ENCODE measurements at regions not wholly inside any gene's neighbourhood (a gene's known extent, or its start where the extent isn't known, plus 50 kb on each side); places are given as distances from the start of the nearest gene placed in this dataset.

DNA sequence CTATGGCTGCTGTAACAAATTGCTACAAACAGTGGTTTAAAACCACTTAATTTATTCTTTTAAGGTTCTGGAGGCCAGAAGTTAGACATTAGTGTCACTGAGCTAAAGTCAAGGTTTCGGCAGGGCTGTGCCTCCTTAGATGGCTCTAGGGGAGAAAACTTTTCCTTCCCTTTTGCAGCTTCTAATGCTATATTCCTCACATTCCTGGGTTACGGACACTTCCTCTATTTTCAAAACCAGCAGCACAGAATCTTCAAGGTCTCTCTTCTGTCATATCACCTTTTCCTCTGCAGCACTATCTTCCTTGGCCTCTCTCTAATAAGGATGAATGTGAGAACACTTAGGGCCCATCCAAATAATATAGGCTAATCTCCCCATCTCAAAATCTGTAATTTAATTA is 87.0 kb downstream of the C11orf87 start:
- TF ChIP-seq, protein P1, sequence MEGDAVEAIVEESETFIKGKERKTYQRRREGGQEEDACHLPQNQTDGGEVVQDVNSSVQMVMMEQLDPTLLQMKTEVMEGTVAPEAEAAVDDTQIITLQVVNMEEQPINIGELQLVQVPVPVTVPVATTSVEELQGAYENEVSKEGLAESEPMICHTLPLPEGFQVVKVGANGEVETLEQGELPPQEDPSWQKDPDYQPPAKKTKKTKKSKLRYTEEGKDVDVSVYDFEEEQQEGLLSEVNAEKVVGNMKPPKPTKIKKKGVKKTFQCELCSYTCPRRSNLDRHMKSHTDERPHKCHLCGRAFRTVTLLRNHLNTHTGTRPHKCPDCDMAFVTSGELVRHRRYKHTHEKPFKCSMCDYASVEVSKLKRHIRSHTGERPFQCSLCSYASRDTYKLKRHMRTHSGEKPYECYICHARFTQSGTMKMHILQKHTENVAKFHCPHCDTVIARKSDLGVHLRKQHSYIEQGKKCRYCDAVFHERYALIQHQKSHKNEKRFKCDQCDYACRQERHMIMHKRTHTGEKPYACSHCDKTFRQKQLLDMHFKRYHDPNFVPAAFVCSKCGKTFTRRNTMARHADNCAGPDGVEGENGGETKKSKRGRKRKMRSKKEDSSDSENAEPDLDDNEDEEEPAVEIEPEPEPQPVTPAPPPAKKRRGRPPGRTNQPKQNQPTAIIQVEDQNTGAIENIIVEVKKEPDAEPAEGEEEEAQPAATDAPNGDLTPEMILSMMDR (IDR thresholded peaks at IDR 0.05; ENCODE audit: low read depth, low read length, missing control alignments) = no peak
- no peak overlapping the region for H3K4me3 ChIP-seq (ENCODE audit: low read depth, low read length)
- DNase-seq (ENCODE audit: low read depth) = no peak

DNA sequence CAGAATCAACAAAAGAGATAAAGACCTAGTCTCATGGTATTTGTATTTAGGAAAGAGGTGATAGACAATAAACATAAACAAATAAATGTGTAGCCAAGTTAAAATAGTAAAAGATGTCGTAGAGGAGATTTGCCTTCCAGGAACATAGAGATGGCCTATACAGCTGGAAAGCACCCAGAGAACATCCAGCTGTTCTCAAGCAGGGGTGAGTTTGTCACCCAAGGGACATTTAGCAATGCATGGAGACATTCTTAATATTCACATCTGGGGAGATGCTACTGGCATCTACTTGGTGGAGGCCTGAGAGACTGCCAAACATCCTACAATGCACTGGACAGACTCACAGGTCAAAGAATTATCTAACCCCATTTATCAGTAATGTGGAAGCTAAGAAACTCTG is 88.3 kb downstream of the C11orf87 start:
- H3K4me3 ChIP-seq (ENCODE audit: low read depth, low read length) = no peak overlapping the region
- DNase-seq (ENCODE audit: low read depth) = no peak
- TF ChIP-seq, protein P1 (IDR thresholded peaks at IDR 0.05; ENCODE audit: low read depth, low read length, missing control alignments) = no peak

DNA sequence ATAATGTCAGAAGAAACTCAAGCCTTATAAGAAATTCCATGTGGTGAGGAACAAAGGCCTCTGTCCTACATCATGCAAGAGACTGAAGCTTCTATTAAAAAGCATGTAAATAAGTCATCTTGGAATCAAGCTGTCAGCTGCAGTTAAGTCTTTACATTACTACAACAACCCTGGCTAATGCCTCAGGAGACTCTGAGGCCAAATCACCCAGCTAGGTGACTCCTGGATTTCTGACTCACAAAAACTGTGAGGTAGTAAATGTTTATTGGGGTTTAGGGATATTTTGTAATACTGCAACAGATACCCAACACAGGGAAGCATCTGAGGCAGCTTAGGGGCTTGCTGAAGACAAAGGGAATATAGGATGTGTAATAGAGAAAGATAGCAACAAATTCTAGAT is 89.6 kb downstream of the C11orf87 start:
- TF ChIP-seq, protein P1 (IDR thresholded peaks at IDR 0.05; ENCODE audit: low read depth, low read length, missing control alignments) = no peak
- H3K4me3 ChIP-seq (ENCODE audit: low read depth, low read length) = no peak overlapping the region
- DNase-seq (ENCODE audit: low read depth) = no peak

DNA sequence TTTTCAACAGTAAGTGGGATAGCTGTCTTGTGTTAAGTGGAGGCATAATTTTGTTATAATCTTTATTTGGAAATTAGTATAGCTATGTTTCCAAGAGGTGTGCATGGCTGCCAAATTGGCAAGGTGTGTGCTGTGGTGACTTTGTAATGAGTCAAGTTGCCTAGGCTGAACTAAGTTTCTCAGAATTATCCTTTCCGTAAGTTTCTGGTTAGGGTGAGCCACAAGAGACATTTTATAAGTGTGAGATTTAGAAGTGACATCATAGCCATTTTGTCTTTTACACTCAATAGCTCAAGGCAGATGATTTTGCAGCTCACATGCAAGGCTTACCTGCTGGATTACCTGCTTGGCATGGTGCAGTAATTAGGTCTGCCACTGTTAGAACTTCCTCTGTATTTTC is 90.3 kb downstream of the C11orf87 start:
- no peak for DNase-seq (ENCODE audit: low read depth)
- no peak overlapping the region for H3K4me3 ChIP-seq (ENCODE audit: low read depth, low read length)
- TF ChIP-seq, protein P1 (IDR thresholded peaks at IDR 0.05; ENCODE audit: low read depth, low read length, missing control alignments) = no peak

DNA sequence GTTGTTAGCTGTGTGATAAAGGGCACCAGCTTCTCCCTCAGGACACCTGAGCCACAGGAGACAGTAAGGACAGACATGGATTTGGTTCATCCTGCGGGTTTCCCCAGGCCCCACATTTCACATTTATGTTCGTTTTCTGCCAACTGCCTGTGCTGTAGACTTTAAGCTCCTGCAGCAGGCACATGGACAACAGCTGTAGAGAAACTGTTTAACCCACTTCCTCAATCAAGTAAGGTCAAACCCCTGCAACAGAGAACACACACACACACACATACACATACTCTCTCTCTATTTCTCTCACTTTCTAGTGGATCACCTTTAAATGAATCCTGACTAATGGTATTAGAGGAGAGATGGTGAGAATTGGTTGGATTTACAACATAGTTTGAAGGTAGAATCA is 90.7 kb downstream of the C11orf87 start:
- H3K4me3 ChIP-seq (ENCODE audit: low read depth, low read length) = no peak overlapping the region
- no peak for DNase-seq (ENCODE audit: low read depth)
- TF ChIP-seq, protein P1 (IDR thresholded peaks at IDR 0.05; ENCODE audit: low read depth, low read length, missing control alignments) = no peak

DNA sequence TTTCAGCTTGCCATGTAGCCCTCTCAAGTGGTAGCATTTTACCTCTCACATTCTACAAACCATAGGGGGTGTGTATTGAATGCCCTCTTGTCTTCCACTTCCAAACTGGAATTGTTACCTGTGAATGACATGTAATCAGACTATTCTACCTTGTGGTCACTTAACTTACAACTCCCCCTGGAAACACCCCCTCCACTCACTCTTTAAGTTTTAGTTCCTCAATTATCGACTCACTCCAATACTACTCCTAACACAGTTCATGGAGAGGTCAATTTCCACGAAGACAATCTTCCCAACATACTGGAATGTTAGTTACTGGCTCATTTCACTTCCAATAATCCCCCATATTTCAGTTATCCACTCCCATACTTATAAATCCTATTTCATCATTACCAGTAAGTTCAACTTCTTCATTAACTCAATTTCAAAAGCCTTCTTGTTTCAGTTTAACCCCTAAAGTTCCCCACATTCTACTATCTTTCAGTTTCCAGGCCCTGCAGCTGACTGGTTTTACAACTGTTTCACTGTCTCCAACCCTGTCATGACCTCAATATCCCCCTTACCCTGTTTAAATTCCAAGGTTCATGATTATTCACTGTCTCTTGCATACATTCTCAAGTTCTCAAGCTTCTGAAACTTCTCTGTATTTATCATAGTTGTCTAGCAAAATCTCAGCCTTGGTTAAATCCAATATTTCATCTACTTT is 92.5 kb downstream of the C11orf87 start:
- no peak overlapping the region for H3K4me3 ChIP-seq (ENCODE audit: low read depth, low read length)
- no peak for DNase-seq (ENCODE audit: low read depth)
- TF ChIP-seq, protein P1 (IDR thresholded peaks at IDR 0.05; ENCODE audit: low read depth, low read length, missing control alignments) = no peak

DNA sequence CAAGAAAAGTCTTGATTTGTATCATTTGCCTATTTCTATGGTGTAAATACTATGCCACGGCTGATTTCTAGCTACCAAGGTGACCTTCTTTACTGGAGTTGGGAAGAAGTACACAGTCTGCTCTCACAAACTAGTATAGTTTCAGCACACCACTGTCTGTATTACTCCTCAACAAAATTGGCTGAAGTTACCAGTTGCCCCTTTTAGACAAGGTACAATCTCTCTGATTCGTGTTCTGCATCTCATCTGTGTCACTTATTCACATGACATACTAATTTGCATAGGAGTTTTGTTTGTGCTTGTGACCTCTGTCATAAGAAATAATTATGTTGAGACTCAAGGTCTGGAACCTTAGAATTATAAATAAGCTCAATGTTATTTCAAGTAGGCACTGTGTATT is 97.3 kb downstream of the C11orf87 start:
- no peak for DNase-seq (ENCODE audit: low read depth)
- no peak overlapping the region for H3K4me3 ChIP-seq (ENCODE audit: low read depth, low read length)
- TF ChIP-seq, protein P1 (IDR thresholded peaks at IDR 0.05; ENCODE audit: low read depth, low read length, missing control alignments) = no peak

All from GM12864 (cell line).